ENCODE measurements at regions not wholly inside any gene's neighbourhood (a gene's known extent, or its start where the extent isn't known, plus 50 kb on each side); places are given as distances from the start of the nearest gene placed in this dataset.

GRCh38 chr5:175579742-175580432, 78.0 kb upstream of the HRH2 start:
- no peak for DNase-seq

GRCh38 chr5:175582697-175583096, 75.2 kb upstream of the HRH2 start:
- DNase-seq: no peak

DNA sequence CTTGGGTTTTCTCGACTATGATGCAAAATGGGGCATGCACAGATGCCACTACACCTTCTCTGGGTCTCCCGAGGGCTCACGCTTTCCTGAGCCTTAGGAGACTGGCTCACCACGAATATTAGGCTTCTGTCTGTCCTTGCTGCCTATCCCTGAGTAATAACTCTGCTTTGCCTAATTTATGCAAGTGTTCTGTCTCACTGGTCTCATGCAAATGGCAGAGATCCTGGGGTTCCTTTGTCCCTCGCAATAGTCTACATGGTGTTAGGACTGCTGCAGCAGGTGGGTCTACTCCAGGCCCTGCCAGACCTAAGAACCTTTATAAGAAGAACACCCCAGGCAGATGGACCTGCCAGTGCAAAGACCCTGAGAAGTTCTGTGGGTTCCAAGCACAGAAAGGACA, 72.3 kb upstream of the HRH2 start:
- no peak for DNase-seq

DNA sequence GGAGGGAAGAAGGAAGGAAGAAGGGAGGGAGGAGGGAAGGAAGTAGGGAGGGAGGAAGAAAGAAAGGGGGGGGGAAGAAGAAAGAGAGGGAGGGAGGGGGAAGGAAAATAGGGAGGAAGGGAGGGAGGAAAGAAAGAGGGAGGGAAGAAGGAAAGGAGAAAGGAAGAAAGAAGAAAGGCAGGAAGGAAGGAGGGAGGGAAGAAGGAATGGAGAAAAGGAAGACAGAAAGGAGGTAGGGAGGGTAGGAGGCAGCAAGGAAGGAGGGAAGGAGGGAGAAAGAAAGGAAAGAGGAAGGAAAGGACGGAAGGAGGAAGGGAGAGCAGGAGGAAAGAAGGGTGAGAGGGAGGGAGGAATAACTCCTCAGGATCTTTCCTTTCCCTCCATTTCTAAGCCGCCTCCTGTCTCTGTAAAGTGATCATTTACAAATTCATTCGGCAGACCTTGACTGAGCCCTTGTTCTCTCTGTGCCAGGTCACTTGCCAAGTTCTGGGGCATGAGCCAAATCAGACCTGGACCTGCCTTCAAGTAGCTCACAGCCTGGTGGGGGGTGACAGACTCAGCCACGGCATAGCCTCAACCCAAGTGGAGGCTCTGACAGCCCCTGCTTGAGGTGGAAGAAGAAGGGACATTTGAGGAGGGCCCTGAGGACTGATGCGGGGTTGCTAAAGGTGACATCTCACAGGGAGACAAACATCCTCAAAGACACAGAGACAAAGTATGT, 69.0 kb upstream of the HRH2 start:
- DNase-seq: no peak

- no peak for DNase-seq
Observed at GRCh38 chr5:175589714-175590113, 68.2 kb upstream of the HRH2 start.

DNA sequence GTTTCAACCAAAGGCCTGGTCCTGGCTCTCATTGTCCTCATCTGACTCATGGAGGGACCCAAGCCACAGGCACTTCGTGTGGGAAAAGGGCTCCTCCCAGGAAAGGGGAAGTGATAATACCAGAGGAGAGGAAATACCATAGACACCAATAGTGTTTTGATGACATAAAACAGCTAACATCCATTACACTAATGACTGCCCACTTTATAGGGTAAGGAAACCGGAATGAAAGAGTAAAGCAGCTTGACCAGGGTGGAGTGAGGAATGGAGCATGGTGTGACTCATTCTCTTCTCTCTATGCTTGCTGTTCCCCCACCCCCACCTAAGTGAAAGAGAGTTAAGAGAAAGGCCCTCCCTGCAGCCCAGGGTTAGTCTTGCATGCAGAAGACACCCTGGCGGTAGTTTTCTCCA, 67.4 kb upstream of the HRH2 start:
- DNase-seq: peak; percentile 48 to 52

- DNase-seq: no peak
Observed at GRCh38 chr5:175591293-175591692, 66.6 kb upstream of the HRH2 start.

GRCh38 chr5:175593794-175594193, 64.1 kb upstream of the HRH2 start:
- no peak for DNase-seq

GRCh38 chr5:175595905-175596304, 62.0 kb upstream of the HRH2 start:
- DNase-seq: no peak

DNA sequence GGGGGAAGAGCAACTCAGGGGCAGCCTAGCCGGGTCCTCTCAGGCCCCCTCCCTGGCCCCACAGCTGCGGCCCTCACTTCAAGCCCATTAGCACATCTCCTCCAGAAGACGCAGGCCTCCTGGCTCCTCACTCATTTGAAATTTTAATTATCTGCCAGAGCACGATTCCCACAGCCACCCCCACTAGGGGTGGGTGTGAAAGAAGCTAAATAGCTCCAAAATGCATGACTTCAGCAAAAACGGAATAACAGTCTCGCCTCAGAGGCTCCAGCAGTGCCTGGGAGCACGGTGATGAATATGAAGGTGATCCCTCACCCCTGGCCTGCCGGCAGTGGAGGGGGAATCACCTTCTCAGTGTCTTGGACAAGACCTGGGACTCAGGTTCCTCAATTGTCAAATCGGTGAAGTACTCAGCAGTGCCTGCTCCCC, 61.1 kb upstream of the HRH2 start:
- no peak for DNase-seq

DNA sequence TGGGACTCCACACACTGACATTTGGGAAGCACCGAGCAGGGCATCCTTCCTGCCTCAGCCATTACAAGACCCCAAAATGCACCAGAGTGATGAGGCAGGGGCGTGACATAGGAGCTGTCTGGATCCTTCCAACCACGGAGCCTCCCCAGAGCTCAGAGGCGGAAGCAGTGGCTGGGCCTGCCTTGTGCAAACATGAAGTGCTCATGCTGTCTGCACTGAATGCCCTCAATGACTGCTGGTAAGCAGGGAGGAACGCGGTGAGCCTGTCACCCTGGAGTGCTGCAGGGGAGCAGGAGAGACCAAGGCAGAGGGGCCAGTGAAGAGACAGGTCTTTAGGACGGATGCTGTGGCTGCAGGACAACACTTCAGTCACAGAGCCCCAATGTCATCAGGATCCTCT, 60.2 kb upstream of the HRH2 start:
- DNase-seq: no peak

DNA sequence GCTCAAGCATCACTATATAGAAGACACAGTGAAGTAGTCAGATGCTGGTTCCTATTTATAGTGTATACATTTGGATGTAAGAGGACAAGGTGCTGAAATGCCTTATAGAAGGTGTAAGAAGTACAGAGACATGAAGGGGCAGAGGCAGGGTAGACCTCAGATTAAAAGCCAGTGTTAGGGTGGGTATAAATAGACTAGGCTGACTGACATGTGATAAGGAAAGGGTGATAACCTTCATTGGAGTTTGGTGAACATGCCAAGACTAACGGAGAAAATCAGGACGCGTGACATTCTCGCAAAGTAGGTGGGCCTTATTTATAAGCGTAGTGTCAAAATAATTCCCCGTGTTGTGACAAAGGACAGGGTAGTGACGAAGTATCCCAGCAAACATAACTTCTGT, 59.1 kb upstream of the HRH2 start:
- DNase-seq: no peak

GRCh38 chr5:175599210-175599609, 58.7 kb upstream of the HRH2 start:
- no peak for DNase-seq

GRCh38 chr5:175603987-175604739, 53.7 kb upstream of the HRH2 start:
- no peak for DNase-seq

DNA sequence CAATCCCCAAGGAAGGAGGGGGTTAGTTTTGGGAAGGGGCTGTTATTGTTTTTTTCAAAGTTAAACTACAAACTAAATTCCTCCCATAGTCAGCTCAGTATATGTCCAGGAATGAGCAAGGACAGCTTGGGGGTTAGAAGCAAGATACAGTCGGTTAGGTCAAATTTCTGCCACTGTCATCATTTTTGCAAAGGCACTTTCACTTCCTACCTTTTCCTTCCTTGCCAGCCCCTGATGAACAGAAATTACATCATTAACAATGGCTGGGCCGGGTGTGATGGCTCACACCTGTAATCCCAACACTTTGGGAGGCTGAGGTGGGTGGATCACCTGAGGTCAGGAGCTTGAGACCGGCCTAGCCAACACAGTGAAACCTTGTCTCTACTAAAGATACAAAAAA, 51.5 kb upstream of the HRH2 start:
- DNase-seq: no peak
